IPS DF 6.9 (cell line): ENCODE measurements at regions not wholly inside any gene's neighbourhood (a gene's known extent, or its start where the extent isn't known, plus 50 kb on each side); places are given as distances from the start of the nearest gene placed in this dataset.

Source experiments
- DNase-seq: peaks from one replicate; pipeline ENCODE4 v3.0.0-alpha.2; 2013; ENCODE audit warnings: low read depth, low spot score
- H3K27ac ChIP-seq: one replicate; pipeline ENCODE4 v1.5.1; 2013; ENCODE audit warnings: low read length, control low read depth
- H3K27me3 ChIP-seq: 2 replicates; pipeline ENCODE4 v1.6.1; 2013; ENCODE audit warnings: mild to moderate bottlenecking, low read length; ENCODE audit not compliant: control insufficient read depth, insufficient read depth
- H3K36me3 ChIP-seq: 2 replicates; pipeline ENCODE4 v1.6.1; 2013; ENCODE audit warnings: low read length; ENCODE audit not compliant: control insufficient read depth, insufficient read depth
- H3K4me1 ChIP-seq: 2 replicates; pipeline ENCODE4 v1.6.1; 2013; ENCODE audit warnings: low read length; ENCODE audit not compliant: control insufficient read depth, insufficient read depth
- H3K4me3 ChIP-seq: 2 replicates; pipeline ENCODE4 v1.5.1; 2013; ENCODE audit warnings: mild to moderate bottlenecking, low read length
- H3K9me3 ChIP-seq: 2 replicates; pipeline ENCODE4 v1.6.1; 2013; ENCODE audit warnings: low read length, inconsistent platforms; ENCODE audit not compliant: control insufficient read depth, insufficient read depth
- WGBS: extraction: QIAGEN DNeasy Blood & Tissue Kit; methylation state at CpG from one replicate; pipeline ENCODE4 v1.1.7; 2013; ENCODE audit warnings: mixed read lengths, missing lambda C conversion rate; ENCODE audit not compliant: insufficient read length, insufficient coverage; 5-methylcytosine and 5-hydroxymethylcytosine counted together

DNA sequence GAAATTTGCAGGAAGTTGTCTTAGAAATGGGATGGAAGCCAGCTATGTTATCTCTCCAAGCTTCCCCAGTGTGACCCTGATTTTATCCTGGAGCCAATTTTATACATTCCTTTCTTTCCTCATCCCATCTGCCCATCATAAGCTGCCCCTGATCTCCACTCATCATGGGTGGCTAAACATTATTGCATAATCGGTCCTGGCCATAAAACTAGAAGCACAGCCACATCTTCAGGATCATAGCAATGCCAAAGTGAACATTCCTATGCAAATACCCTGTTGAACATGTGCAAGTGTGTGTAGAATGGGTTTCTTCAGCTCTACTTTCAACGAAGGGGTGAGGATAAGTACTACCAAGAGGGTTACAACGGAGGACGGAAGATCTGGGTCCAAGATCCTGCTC, 50.6 kb upstream of the COG2 start:
- Histone ChIP-seq H3K9me3 (no peaks in the 10 kb centered on the region), H3K36me3 (no peaks in the 10 kb centered on the region), H3K4me3 (no peak overlapping the region), H3K27ac (no peak overlapping the region), H3K4me1 (no peaks in the 10 kb centered on the region), H3K27me3 (no peaks in the 10 kb centered on the region)
- DNase-seq = no peak
- WGBS = no CpG with 5 or more reads among the region's 4 CpGs

DNA sequence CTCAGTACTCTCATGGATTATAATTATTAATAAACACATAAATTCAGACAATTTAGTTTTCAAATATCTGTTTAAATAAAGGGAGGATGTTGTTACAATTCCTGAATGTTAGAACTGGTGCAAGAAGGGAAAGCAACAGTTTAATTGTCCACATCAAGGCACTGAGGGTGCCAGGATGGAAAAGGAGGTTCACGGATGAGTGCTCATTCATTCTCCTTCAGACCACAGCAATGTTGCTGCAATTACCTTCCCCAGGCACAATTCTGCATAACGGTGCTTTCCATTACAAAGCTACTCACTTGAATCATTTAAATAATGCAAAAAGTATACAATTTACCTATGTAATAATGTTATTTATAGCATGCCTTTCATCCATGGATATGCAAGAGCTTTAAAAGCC, 52.3 kb upstream of the COG2 start:
- H3K27ac ChIP-seq = no peak overlapping the region
- no peaks in the 10 kb centered on the region for H3K36me3 ChIP-seq
- no peaks in the 10 kb centered on the region for H3K27me3 ChIP-seq
- no peaks in the 10 kb centered on the region for H3K4me1 ChIP-seq
- no CpG with 5 or more reads among the region's 2 CpGs for WGBS
- H3K4me3 ChIP-seq = no peak overlapping the region
- no peaks in the 10 kb centered on the region for H3K9me3 ChIP-seq
- no peak for DNase-seq

DNA sequence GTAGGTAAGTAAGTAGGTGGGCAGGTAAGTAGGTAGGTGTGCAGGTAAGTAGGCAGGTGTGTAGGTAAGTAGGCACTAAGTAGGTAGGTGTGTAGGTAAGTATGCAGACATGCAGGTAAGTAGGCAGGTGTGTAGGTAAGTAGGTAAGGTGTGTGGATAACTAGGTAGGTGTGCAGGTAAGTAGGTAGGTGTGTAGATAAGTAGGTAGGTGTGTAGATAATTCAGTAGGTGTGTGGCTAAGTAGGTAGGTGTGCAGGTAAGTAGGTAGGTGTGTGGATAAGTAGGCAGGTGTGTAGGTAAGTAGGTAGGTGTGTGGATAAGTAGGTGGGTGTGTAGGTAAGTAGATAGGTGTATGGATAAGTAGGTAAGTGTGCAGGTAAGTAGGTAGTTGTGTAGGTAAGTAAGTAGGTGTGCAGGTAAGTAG, 53.9 kb upstream of the COG2 start:
- no peaks in the 10 kb centered on the region for H3K4me1 ChIP-seq
- H3K4me3 ChIP-seq = no peak overlapping the region
- H3K27me3 ChIP-seq = no peaks in the 10 kb centered on the region
- H3K27ac ChIP-seq = no peak overlapping the region
- no peaks in the 10 kb centered on the region for H3K9me3 ChIP-seq
- no peaks in the 10 kb centered on the region for H3K36me3 ChIP-seq
- DNase-seq = no peak

DNA sequence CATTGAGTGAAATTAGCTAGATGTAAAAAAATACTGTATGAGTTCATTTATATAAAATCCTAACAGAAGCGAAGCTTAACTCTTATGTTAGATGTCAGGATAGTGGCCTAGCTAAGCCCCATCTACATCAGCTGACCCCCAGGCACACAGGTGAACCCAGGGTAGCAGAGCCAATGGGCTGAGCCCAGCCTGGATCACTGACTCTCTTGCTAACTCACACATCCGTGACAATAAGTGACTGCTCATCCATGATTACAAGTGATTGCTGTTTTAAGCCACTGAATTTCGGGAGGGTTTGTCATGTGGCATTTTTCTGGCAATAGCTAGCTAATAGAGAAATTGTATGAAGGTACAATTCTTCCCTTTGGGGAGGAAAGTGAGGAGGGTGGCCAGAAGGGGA, 55.2 kb upstream of the COG2 start:
- no peak overlapping the region for H3K4me3 ChIP-seq
- no CpG with 5 or more reads among the region's 3 CpGs for WGBS
- no peak for DNase-seq
- no peaks in the 10 kb centered on the region for H3K4me1 ChIP-seq
- no peaks in the 10 kb centered on the region for H3K9me3 ChIP-seq
- no peaks in the 10 kb centered on the region for H3K36me3 ChIP-seq
- H3K27ac ChIP-seq = no peak overlapping the region
- no peaks in the 10 kb centered on the region; the same call in 1 of the 2 replicates for H3K27me3 ChIP-seq

DNA sequence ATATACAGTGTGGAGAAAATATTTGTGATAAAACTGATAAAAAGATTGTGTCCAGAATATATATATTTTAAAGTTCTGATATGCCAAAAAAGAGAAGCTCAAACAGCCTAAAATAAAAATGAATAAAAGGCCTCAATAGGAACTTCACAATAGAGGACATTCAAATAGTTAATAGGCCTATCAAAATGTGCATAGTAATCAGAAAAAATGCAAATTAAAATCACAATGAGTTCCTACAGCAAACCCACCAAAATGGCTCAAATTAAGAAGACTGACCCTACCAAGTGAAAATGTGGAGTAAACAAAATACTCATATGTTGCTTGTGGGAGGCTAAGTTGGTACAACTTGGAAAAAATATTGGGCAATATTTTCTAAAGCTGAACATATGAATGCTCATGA, 57.6 kb upstream of the COG2 start:
- Histone ChIP-seq H3K9me3 (no peaks in the 10 kb centered on the region), H3K27me3 (no peaks in the 10 kb centered on the region; the same call in 1 of the 2 replicates), H3K36me3 (no peaks in the 10 kb centered on the region), H3K4me1 (no peaks in the 10 kb centered on the region), H3K27ac (no peak overlapping the region), H3K4me3 (no peak overlapping the region)
- DNase-seq = no peak

DNA sequence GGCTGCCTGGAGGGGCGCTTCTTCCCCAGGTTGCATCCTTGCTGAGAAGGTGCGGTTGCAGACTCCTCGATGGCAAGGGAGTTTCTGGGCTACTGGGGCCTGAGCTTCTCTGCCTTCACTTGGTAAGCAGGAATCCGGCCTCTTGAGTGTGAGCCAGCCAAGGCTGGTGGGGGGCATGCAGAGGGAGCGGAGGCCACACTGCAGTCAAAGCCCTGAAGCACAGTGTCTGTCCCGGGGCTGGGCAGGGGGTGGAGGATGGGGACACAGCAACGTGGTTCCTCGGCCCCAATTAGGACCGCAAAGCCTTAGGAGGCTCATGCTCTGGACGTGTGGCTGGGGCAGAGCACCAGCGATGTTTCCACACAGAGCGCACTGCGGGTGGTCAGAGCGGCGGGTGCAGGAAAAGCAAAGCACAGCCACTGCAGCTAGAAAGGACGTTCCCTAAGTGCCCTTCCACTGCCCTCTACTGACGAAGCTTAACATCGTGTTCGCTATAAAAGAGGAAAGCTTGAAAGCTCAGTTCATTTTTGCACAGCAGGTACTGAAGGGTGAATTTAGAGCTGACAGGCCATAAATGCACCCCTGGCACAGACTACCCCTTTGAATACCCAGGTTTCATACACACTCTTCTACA, 60.7 kb upstream of the COG2 start:
- H3K4me3 ChIP-seq = no peak overlapping the region
- no peak for DNase-seq
- H3K27ac ChIP-seq = no peak overlapping the region
- no CpG with 5 or more reads among the region's 19 CpGs for WGBS
- no peaks in the 10 kb centered on the region; the same call in 1 of the 2 replicates for H3K27me3 ChIP-seq
- no peaks in the 10 kb centered on the region for H3K4me1 ChIP-seq
- H3K36me3 ChIP-seq = no peaks in the 10 kb centered on the region
- H3K9me3 ChIP-seq = no peaks in the 10 kb centered on the region

DNA sequence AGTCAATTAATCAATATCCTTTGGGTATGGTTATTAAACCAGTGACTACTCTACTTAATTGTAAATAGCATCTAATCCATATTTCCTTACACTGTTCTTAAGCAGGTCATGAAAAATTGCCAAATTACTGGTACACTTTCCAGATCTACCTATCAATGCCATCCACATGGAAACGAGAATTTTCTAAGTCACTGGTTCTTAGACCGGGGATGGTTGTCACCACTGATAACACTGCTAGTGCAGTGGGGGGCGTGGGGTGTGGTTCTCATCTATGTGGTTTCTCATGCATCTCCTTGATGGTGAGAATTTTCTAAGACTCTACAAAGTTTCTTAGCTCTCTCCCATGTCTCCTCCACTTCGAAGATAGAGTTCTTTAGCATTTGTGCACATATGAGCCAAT, 63.7 kb upstream of the COG2 start:
- WGBS = no CpG with 5 or more reads among the region's 4 CpGs
- Histone ChIP-seq H3K4me3 (no peak overlapping the region), H3K27ac (no peak overlapping the region), H3K9me3 (no peaks in the 10 kb centered on the region), H3K27me3 (no peaks in the 10 kb centered on the region; the same call in 1 of the 2 replicates), H3K4me1 (no peaks in the 10 kb centered on the region), H3K36me3 (no peaks in the 10 kb centered on the region)
- DNase-seq = no peak

DNA sequence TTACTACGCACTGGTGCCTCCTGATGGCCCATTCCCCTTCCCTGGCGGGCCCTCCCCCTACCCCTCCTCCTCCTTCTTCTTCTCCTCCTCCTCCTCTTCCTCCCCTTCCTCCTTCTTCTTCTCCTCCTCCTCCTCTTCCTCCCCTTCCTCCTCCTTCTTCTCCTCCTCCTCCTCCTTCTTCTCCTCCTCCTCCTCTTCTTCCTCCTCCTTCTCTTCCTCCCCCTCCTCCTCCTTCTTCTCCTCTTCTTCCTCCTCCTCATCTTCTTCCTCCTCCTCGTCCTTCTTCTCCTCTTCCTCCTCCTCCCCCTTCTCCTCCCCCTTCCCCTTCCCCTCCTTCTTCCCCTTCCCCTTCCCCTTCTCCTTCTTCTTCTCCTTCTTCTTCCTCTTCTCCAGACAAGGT, 64.7 kb upstream of the COG2 start:
- no peaks in the 10 kb centered on the region for H3K36me3 ChIP-seq
- no peak for DNase-seq
- no peak overlapping the region for H3K4me3 ChIP-seq
- H3K27me3 ChIP-seq = no peaks in the 10 kb centered on the region
- no peak overlapping the region for H3K27ac ChIP-seq
- no peaks in the 10 kb centered on the region for H3K4me1 ChIP-seq
- no CpG with 5 or more reads among the region's 3 CpGs for WGBS
- no peaks in the 10 kb centered on the region for H3K9me3 ChIP-seq

DNA sequence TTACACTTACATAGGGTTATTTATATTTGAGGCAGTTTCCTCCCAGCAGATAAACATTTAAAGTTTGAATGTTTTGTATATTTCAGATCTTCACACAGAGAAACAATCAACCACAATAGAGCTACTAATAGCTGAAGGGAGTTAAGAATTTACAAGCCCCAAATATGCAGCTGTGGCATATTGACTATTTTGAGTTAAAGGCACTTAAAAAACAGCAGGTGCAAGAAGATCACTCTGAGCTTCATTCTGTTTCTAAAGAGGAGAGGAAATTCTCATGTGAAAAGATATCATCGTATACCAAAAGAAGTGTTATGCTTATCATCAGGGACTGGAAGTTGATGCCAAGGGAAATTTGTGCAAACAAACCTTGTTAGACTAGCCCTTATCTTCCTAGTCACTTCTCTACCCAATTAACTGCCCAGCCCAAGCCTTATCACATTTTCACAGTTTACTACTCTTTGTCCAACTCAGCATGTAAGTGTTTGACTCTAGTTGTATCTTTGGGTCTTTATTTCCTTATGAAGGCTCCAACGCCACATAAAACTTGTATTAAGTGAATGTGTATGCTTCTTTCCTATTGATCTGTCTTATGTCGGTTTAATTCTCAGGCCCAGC, 66.3 kb upstream of the COG2 start:
- Histone ChIP-seq H3K9me3 (no peaks in the 10 kb centered on the region), H3K4me3 (no peak overlapping the region), H3K27ac (no peak overlapping the region), H3K27me3 (no peaks in the 10 kb centered on the region), H3K36me3 (no peaks in the 10 kb centered on the region), H3K4me1 (no peaks in the 10 kb centered on the region)
- WGBS = no CpG with 5 or more reads among the region's 3 CpGs
- DNase-seq = no peak

DNA sequence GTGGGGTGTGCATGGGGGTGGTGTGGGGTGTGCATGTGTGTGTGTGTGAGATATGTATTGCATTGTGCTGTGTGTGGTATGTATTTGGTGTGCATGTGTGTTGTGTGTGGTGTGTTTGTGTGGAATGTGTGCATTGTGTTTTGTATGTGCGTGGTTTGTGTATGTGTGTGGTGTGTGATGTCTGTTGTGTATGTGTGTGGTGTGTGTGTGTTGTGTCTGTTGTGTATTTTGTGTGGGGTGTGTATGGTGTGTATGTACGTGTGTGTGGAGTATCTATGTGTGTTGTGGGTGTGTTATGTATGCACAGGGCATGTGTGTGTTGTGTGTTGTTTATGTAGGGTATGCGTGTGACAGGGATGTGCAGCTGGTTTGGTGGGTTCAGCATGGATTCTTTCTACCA, 67.8 kb upstream of the COG2 start:
- WGBS = 100% methylated on average over 2 of the region's 3 CpGs
- H3K27ac ChIP-seq = no peak overlapping the region

DNA sequence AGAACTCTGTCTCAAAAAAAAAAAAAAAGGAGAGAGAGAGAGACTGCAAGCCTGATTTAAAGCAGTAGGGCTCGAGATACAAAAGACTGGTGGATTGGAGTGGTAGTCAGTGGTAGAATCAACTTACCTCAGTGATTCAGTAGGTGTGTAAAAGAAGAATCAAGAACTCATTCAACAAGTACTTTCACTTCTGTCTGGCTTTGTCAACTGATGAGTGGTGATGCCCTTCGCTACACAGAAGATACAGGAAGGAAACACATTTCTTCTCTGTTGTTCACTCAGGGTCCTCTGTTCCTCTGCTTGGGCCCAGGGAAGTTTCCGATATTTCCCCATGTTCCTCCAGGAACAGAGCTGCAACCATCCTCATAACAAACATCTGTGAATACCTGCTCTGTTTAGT, 68.6 kb upstream of the COG2 start:
- H3K27me3 ChIP-seq = no peaks in the 10 kb centered on the region
- H3K27ac ChIP-seq = no peak overlapping the region
- no peaks in the 10 kb centered on the region for H3K36me3 ChIP-seq
- no CpG with 5 or more reads among the region's 3 CpGs for WGBS
- DNase-seq = no peak
- H3K4me1 ChIP-seq = no peaks in the 10 kb centered on the region
- no peak overlapping the region for H3K4me3 ChIP-seq
- H3K9me3 ChIP-seq = no peaks in the 10 kb centered on the region

More for the DNA sequence above, 67.8 kb upstream of the COG2 start:
- H3K9me3 ChIP-seq = no peaks in the 10 kb centered on the region
- H3K27me3 ChIP-seq = no peaks in the 10 kb centered on the region
- no peaks in the 10 kb centered on the region for H3K4me1 ChIP-seq
- no peak for DNase-seq
- H3K36me3 ChIP-seq = no peaks in the 10 kb centered on the region
- no peak overlapping the region for H3K4me3 ChIP-seq
